HepG2 (cell line): ENCODE measurements at regions not wholly inside any gene's neighbourhood (a gene's known extent, or its start where the extent isn't known, plus 50 kb on each side); places are given as distances from the start of the nearest gene placed in this dataset.

Experiments used
- ATAC-seq: fragments of 200-7000 bp; cut with Tn5 transposase; 3 replicates; pipeline ENCODE4 v1.9.1; 2020; ENCODE audit warnings: mild to moderate bottlenecking, moderate library complexity
- BruUV-seq: library from RNA; stranded (reverse); fragments of 400-500 nt; replicated peaks from 2 replicates; lab custom pipeline; 2021; lab: Mats Ljungman, UMichigan
- CTCF ChIA-PET: fragments of 300-600 bp; formaldehyde crosslinking; extraction: SDS; loops from one replicate; lab custom pipeline; 2021; ENCODE audit warnings: low total read pairs, inconsistent platforms, low intra/inter-chr PET ratio; lab: Yijun Ruan, JAX
- POLR2A ChIA-PET: fragments of 350-600 bp; sonication (Branson Sonifier 250); formaldehyde crosslinking; loops from one replicate; lab custom pipeline; 2020; ENCODE audit warnings: antibody characterized with exemption, inconsistent platforms; lab: Yijun Ruan, JAX
- DNase-seq: peaks from one replicate; pipeline ENCODE4 v3.0.0-alpha.2; 2015; ENCODE audit warnings: low spot score
- FAIRE-seq: peaks from 3 replicates; lab custom pipeline; 2011; peaks lifted over from hg19 to GRCh38; lab: Jason Lieb, UNC
- H2AFZ ChIP-seq: one replicate; pipeline ENCODE4 v1.6.1; 2011; ENCODE audit warnings: low read length, inconsistent platforms
- H3K27ac ChIP-seq: fragments of 300-600 bp; 3 replicates; pipeline ENCODE4 v1.8.0; 2011; ENCODE audit warnings: mixed run types, mild to moderate bottlenecking, mixed read lengths, low read length, inconsistent platforms; ENCODE audit not compliant: insufficient read depth; ENCODE audit errors: extremely low read length
- H3K27me3 ChIP-seq, 2 experiments: fragments of 200-600 bp in 1 of 2; 2 replicates in 1 of 2; 3 replicates in 1 of 2; pipeline versions ENCODE4 v1.6.0 to v1.8.0; 2011; ENCODE audit warnings: low read length in 2 of 2, mild to moderate bottlenecking in 2 of 2, moderate library complexity in 2 of 2, inconsistent platforms in 1 of 2; ENCODE audit not compliant: insufficient read depth in 2 of 2, control insufficient read depth in 1 of 2
- H3K36me3 ChIP-seq, 2 experiments: fragments of 200-600 bp in 1 of 2; replicated peaks in 1 of 2; 2 replicates in 1 of 2; 3 replicates in 1 of 2; pipeline versions ENCODE4 v1.5.1 to v1.8.0; 2011; ENCODE audit warnings: low read length in 2 of 2, inconsistent platforms in 1 of 2; ENCODE audit not compliant: insufficient read depth in 2 of 2, control insufficient read depth in 1 of 2
- H3K4me1 ChIP-seq: 2 replicates; pipeline ENCODE4 v1.5.1; 2012; ENCODE audit warnings: low read length, inconsistent platforms; ENCODE audit not compliant: insufficient read depth
- H3K4me2 ChIP-seq: 2 replicates; pipeline ENCODE4 v1.6.0; 2011; ENCODE audit warnings: low read depth, low read length, inconsistent platforms
- H3K4me3 ChIP-seq, 3 experiments: fragments of 200-600 bp in 1 of 3; sonication (generic), shearing (Covaris generic) in 1 of 3; replicated peaks in 1 of 3; 2 replicates each; pipeline ENCODE4 v1.5.1; 2011 to 2016; ENCODE audit warnings: low read length in 3 of 3, inconsistent platforms in 2 of 3, low read depth in 2 of 3, mild to moderate bottlenecking in 2 of 3, control low read depth in 1 of 3, mixed read lengths in 1 of 3; ENCODE audit not compliant: insufficient read depth in 1 of 3
- H3K79me2 ChIP-seq: one replicate; pipeline ENCODE4 v1.6.1; 2011; ENCODE audit warnings: low read length, inconsistent platforms; ENCODE audit not compliant: insufficient read depth
- H3K9ac ChIP-seq: 2 replicates; pipeline ENCODE4 v1.6.0; 2011; ENCODE audit warnings: mild to moderate bottlenecking, low read depth, low read length, inconsistent platforms; ENCODE audit not compliant: insufficient read depth
- H3K9me3 ChIP-seq: 2 replicates; pipeline ENCODE4 v1.5.1; 2012; ENCODE audit warnings: mild to moderate bottlenecking, low read length
- H4K20me1 ChIP-seq: 2 replicates; pipeline ENCODE4 v1.6.0; 2011; ENCODE audit warnings: inconsistent platforms, mild to moderate bottlenecking, low read length, moderate library complexity; ENCODE audit not compliant: insufficient read depth
- ARNT ChIP-seq: fragments of 450-650 bp; IDR thresholded peaks from 2 replicates; pipeline ENCODE4 v1.6.1; 2017
- ETV6 ChIP-seq: sonication (generic); formaldehyde crosslinking; conservative IDR thresholded peaks from 2 replicates; pipeline ENCODE4 v1.4.0; 2020; ENCODE audit warnings: missing genetic modification reagents
- KLF11 ChIP-seq: IDR thresholded peaks from 2 replicates; pipeline ENCODE4 v1.6.1; 2016; ENCODE audit warnings: missing compliant biosample characterization
- NR2F6 ChIP-seq, 2 experiments: IDR thresholded peaks; 2 replicates each; pipeline ENCODE4 v1.6.1; 2016; ENCODE audit warnings: antibody characterized with exemption in 1 of 2, mild to moderate bottlenecking in 1 of 2
- PHF5A ChIP-seq: IDR thresholded peaks from one replicate; pipeline ENCODE4 v1.6.1; 2018; ENCODE audit warnings: low read depth, missing genetic modification reagents; ENCODE audit not compliant: unreplicated experiment
- SIN3B ChIP-seq: fragments of 150-350 bp; IDR thresholded peaks from 2 replicates; pipeline ENCODE4 v1.6.1; 2014; ENCODE audit warnings: low read length
- SOX5 ChIP-seq: IDR thresholded peaks from 2 replicates; pipeline ENCODE4 v1.6.1; 2016; ENCODE audit warnings: borderline replicate concordance
- SP1 ChIP-seq, 2 experiments: fragments of 450-650 bp in 1 of 2; sonication (generic) in 1 of 2; formaldehyde crosslinking in 1 of 2; IDR thresholded peaks; 2 replicates each; pipeline versions ENCODE4 v1.4.0 to v1.6.1; 2016 to 2020; ENCODE audit warnings: missing genetic modification reagents in 1 of 2
- ZBTB42 ChIP-seq: sonication (generic); formaldehyde crosslinking; IDR thresholded peaks from 2 replicates; pipeline ENCODE4 v1.5.0; 2020; ENCODE audit warnings: mild to moderate bottlenecking, missing genetic modification reagents
- ZNF232 ChIP-seq: sonication (generic); formaldehyde crosslinking; IDR thresholded peaks from 2 replicates; pipeline ENCODE4 v1.4.0; 2020; ENCODE audit warnings: missing genetic modification reagents, borderline replicate concordance
- WGBS: methylation state at CpG from one replicate; pipeline ENCODE4 v1.1.6; 2017; ENCODE audit warnings: low lambda C conversion rate; 5-methylcytosine and 5-hydroxymethylcytosine counted together
- in situ Hi-C: cut with HindIII; loops from 2 replicates; pipeline ENCODE4 v1.10.0; 2017; ENCODE audit warnings: low pct_unique_long_range_greater_than_20kb; ENCODE audit not compliant: extremely low pct_ligation_motif_present
- intact Hi-C: fragments of 100-400 bp; cut with micrococcal nuclease; formaldehyde crosslinking; loops from one replicate; pipeline ENCODE4 v1.10.0; 2022; ENCODE audit not compliant: unreplicated experiment
- TF ChIP-seq, protein P1 (sequence below): sonication (generic); formaldehyde crosslinking; conservative IDR thresholded peaks from 2 replicates; pipeline ENCODE4 v1.4.0; 2020; ENCODE audit warnings: missing genetic modification reagents

DNA sequence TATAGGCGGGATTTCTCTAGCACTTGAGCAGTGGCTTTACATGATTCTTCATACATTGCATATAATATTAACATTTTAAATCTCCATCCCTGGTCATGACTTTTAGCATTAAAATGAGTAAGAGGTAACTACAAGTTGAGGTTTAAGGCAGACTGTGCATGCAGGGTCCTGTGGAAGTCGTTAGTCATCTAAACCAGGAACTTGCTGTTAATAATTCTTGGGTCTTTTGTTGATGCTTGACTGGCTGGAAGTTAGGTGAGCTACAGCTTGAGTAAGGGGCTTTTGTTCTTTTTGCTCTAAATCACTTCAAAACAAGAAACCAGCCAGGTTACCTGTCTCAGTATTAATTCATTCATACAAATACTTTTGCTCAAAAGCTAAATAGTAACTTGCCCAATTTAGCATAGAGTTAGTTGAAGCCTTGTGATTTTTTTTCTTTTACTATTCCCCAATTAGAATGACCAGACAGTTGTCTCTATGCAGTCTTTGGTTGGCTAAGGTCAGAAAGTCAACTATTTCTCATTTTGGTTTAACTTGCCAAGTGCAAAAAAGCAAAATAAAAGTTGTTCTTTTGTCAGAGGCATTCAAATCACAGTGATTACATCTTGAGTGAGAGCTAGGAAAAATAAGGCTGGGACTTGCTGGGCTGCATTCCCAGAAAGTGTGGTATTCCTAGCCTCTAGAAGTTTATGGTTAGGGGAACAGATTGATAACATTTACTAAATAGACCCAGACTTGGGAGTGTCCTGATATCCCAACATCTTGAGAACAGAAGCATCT lies 516.9 kb downstream of the PDHA2 start:
- no peak overlapping the region for H3K27ac ChIP-seq
- TF ChIP-seq NR2F6 (IDR thresholded peaks at IDR 0.05) (no peak), NR2F6 (CRISPR knock-in tag; IDR thresholded peaks at IDR 0.05) (no peak), ARNT (no peak), SP1 (IDR thresholded peaks at IDR 0.05) (no peak), SP1 (CRISPR knock-in tag; IDR thresholded peaks at IDR 0.05) (no peak), ETV6 (no peak), ZNF232 (CRISPR knock-in tag) (no peak), ZBTB42 (CRISPR knock-in tag) (no peak), SOX5 (no peak), KLF11 (CRISPR knock-in tag) (no peak), PHF5A (CRISPR knock-in tag) (no peak), SIN3B (no peak)
- TF ChIP-seq, protein P1, sequence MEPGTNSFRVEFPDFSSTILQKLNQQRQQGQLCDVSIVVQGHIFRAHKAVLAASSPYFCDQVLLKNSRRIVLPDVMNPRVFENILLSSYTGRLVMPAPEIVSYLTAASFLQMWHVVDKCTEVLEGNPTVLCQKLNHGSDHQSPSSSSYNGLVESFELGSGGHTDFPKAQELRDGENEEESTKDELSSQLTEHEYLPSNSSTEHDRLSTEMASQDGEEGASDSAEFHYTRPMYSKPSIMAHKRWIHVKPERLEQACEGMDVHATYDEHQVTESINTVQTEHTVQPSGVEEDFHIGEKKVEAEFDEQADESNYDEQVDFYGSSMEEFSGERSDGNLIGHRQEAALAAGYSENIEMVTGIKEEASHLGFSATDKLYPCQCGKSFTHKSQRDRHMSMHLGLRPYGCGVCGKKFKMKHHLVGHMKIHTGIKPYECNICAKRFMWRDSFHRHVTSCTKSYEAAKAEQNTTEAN (CRISPR knock-in tag): no peak
- in situ Hi-C loops: no loop called here
- H4K20me1 ChIP-seq: no peaks in the 10 kb centered on the region
- intact Hi-C loops: no loop called here
- FAIRE-seq: no peak
- H3K4me1 ChIP-seq: no peaks in the 10 kb centered on the region
- no peaks in the 10 kb centered on the region for H3K9me3 ChIP-seq
- no peak overlapping the region for H3K9ac ChIP-seq
- no peak for DNase-seq
- no peaks in the 10 kb centered on the region for H3K27me3 ChIP-seq
- H2AFZ ChIP-seq: no peak overlapping the region
- ChIA-PET POLR2A (no interaction called here), CTCF (no interaction called here)
- no peak overlapping the region for H3K4me2 ChIP-seq
- BruUV-seq: no TSS peak
- H3K4me3 ChIP-seq: no peak overlapping the region
- 5% methylated on average over 2 of the region's 2 CpGs for WGBS
- no peaks in the 10 kb centered on the region for H3K36me3 ChIP-seq
- H3K79me2 ChIP-seq: no peaks in the 10 kb centered on the region
- no peak for ATAC-seq
